Muscle of back (tissue), 3 donors: ENCODE measurements at regions not wholly inside any gene's neighbourhood (a gene's known extent, or its start where the extent isn't known, plus 50 kb on each side); places are given as distances from the start of the nearest gene placed in this dataset.
"Not testable (repeated sequence)": the region's sequence is repeated elsewhere in the genome, so short reads cannot be mapped to it uniquely, and the experiment has no call there.

Source experiments
- DNase-seq, 3 donors: peaks; one replicate each; pipeline versions ENCODE4 v3.0.0 to v3.0.0-alpha.2; 2013

DNA sequence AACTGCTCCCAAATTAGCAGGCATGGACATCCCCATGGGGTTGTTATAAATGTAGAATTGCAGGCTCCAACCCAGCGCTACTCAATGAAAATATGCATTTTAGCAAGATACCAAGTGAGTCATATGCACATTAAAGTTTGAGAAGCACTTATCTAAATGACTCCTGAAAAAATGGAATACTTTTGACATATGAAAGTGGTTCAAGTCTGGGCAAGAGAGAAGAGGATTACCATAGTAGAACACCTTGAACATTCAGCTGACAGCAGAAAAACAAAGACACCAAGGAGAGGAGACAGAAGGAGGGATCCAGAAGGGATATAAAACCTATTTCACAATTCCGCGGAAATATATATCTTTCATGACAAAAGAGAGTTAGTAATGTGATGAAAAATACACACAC lies 63.2 kb upstream of the CT83 start:
- peak in 1 of 3 donors; percentile 0 for DNase-seq

DNA sequence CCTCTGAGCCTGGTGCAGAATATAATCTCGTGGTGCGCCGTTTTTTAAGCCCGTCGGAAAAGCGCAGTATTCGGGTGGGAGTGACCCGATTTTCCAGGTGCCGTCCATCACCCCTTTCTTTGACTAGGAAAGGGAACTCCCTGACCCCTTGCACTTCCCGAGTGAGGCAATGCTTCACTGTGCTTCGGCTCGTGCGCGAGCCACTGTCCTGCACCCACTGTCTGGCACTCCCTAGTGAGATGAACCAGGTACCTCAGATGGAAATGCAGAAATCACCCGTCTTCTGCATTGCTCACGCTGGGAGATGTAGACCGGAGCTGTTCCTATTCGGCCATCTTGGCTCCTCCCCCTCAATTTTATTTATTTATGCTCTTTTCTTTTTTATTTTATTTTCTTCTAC lies 57.5 kb upstream of the CT83 start:
- not testable (repeated sequence) for DNase-seq
